Stimulated activated CD4-positive, alpha-beta T cell treated with anti-CD3 and anti-CD28 coated beads, Interleukin-12 subunit alpha, Interleukin-12 subunit beta, amount 100 ng/mL, for 4 hours (primary cell): ENCODE measurements at regions not wholly inside any gene's neighbourhood (a gene's known extent, or its start where the extent isn't known, plus 50 kb on each side); places are given as distances from the start of the nearest gene placed in this dataset.

ENCODE experiments used
- DNase-seq: peaks from one replicate; pipeline ENCODE4 v3.0.0-alpha.2; 2020

DNA sequence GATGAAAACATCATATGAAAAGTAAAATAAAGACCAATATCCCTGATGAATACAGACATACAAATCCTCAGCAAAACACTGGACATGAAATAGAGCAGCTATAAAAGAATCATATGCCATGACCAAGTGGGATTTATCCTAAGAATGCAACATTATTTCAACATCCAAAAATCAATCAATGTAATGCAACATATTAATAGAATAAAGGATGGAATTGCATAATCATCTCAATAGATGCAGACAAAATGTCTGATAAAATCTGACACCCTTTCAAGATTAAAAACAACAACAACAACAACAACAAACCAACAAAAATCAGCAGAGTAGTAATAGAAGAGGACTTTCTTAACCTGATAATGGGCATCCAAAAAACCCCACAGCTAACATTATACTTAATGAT lies 63.8 kb upstream of the IL1R1 start:
- no peak for DNase-seq

DNA sequence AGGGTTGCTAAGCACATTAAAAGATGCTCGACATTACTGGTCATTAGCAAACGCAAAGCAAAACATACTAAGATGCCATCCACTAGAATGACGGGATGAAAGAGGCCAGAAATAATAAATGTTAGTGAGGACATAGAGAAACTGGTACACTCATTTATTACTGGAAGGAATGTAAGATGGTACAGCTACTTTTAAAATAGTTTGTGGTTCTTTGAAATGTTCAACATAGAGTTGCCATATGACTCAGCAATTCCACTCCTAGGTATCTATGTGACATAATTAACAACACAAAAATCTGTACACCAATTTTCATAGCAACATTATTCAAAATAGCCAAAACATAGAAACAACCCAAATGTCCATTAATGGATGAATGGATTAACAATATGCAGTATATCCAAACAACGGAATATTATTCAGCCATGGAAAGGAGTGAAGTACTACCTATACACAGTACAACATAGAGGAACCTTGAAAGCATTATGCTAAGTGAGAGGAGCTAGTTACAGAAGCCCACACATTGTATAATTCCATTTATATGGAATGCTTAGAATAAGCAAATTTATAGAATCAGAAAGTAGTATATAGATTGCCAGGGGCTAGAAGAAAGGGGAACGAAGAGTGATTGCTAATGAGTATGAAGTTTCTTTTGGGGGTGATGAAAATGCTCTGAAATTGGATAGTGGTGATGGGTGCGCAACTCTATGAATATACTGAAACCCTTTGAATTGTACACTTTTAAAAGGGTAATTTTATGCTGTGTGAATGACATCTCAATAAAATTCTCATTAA lies 61.9 kb upstream of the IL1R1 start:
- DNase-seq: no peak

DNA sequence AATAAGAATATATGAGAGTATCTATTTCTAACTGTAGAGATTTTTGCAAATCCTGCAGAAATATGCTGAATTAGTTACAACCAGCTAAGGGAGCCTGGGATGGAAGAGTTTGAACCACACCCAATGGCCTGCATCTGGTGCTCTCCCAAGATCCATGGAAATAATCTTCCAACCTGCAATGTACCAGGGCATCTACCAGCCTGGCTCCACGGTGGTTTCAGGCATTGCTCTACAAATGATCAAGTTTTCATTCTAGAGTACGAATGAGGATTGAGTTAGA lies 61.4 kb upstream of the IL1R1 start:
- no peak for DNase-seq

DNA sequence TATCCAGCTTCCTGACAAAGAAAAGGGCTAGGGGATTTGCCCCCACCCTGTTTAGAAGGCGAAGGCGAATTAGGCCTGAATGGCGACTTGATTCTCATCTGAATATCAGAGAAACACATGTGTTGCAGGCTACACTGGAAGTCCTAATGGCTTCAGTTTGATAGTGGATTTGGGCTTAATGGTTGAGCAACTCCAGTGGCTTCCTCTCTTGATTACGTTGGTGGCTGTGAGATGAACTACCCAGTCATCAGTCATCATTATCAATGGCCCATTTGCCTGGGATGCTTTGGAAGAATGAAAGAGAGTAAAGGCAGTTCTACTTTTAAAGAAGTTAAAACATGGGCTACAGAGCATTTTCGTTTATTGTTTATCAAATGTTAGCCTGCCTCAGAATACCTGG lies 60.9 kb upstream of the IL1R1 start:
- DNase-seq: no peak

DNA sequence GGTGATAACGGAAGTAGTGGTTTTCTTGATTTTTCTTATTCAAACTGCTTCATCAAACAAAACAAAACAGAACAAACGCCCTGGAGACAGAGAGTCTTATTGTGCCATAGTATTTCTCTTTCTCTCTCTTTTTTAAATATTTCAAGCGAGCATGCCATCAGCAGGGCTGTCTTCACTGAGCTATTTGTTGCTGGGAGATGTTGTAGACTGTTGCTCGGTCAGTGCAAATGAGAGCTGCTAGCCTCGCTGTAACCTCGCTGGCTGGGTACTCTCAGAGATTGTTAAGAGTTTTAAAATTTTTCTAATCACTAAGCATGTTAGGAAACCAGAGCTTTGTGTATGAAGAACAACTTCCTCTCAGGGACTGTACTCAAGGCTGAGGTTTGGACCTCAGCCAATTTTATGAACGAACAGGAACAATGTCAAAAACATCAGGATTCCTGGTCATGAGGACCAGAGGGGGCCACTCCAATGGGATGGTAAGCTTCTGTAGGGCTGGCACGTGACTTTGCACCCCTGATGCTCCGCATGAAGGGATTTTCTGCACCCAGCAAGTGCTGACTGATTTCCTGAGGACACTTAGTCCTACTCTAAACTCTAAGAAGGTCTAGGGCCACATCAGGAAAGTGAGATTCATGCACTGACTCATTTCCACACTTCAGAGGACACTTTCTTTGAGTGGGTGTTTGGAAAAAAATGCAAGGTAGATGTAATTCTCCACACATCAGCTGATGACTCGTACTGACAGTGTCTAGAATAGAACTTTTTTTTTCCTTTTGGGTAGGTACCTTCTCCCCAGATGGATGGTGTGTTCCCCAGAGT lies 59.8 kb upstream of the IL1R1 start:
- peak; percentile 40 for DNase-seq

DNA sequence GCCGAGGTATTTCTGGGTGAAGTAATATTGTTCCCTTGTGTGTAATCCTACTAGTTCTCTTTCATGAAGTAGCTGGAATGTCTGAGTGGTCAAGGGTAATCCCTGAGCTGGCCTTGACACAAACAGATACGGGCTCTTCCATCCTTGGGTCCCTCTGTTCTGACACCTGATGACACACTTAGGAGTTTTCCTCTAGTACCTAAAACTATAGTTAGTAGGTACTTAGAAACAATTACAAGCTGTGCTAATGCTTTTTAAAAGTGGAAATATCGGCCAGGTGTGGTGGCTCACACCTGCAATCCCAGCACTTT lies 59.2 kb upstream of the IL1R1 start:
- no peak for DNase-seq

DNA sequence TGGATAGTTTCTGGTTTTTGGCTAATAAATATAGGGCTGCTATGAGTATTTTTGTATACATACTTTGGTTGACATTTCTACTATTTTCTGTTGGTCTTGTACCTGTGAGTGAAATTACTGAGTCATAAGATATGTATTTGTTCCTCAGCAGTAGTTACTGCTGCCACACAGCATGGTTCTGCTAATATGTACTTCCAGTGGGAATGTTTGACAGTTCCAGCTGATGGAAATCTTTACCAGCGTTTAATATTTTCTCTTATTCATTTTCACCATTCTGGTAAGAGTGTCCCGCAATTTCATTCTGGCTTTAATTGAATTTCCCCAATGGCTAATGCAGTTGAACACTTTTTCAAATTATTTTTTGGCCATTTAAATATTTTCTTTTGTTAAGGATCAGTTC lies 57.9 kb upstream of the IL1R1 start:
- no peak for DNase-seq

DNA sequence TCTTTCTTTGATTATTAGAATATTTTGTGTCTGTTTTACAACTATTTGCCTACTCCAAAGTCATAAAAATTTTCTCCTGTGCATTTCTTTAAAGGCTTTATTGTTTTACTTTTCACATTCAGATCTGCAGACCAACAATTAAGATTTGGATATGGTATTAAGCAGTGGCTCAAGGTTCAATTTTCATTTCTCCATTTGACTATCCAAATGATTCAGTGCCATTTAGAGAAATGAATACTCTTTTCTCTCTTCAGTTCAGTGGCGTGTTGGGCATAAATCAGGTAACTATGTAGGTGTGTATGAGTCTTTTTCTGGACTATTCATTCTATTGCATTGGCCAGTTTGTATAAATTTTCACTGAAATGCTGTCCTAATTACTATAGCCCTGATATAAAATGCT lies 57.3 kb upstream of the IL1R1 start:
- no peak for DNase-seq

DNA sequence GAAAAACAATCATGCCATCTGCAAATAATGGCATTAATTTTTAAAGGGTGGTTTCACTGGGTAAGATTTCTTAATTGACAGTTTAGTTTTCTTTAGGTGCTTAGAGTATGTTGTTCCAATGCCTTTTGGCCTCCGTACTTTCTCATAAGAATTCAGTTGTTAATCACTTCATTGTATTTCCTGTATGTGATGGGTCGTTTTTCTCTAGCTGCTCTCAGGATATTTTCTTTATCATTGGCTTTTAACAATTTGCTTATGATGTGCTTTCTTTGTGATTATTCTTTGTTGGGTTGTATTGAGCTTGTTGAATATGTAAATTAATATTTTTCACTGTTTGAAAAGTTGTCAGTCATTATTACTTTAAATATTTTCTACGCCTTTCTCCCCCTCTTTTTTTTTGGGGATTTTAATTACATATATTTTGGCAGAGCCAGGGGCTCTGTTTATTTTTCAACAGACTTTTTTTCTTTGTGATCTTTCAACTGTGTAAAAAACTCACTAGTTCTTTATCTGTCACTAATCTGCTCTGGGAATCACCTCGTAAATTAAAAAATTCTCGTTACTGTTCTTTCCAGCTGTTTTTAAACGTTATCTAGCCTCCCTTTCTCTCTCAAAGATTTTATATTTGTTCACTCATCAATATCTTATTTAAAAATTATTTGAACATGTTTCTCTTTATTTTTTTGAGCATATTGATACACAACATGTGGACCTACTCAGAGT lies 56.2 kb upstream of the IL1R1 start:
- no peak for DNase-seq

DNA sequence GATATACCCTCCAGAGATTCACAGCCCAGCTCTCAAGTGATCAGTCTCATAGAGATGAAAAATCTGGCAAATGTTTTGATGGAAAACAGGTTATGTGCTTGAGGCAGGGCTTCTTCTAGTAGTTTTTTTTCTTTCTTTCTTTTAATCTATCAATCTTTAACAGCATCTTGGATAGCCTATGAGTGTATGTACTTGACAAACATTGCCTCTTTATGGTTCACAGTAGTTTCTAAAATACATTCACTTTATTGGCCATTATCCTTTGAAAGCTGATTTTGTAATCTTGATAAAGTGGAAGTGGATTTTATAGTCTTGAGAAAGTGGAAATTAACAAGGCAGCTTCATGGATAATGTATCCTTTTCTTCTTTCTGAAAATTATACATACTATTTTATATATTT lies 51.4 kb upstream of the IL1R1 start:
- no peak for DNase-seq

DNA sequence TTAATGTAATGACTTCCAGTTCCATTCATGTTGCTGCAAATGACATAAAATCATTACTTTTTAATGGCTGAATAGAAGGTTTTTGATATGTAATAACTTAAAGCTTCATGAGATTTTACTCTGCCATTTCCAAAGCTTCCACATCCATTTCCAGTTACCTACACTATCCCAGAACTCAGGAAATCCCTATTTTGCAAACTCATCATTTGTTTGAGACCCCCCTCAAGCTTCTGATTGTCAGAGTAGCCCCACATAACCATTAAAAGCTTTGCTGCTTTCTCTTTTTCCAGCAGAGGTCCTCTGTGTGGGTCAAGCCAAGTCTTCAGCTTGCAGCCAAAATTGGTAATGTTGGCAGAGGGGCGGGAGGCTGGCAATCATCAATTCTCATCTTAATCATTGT lies 50.6 kb upstream of the IL1R1 start:
- no peak for DNase-seq

DNA sequence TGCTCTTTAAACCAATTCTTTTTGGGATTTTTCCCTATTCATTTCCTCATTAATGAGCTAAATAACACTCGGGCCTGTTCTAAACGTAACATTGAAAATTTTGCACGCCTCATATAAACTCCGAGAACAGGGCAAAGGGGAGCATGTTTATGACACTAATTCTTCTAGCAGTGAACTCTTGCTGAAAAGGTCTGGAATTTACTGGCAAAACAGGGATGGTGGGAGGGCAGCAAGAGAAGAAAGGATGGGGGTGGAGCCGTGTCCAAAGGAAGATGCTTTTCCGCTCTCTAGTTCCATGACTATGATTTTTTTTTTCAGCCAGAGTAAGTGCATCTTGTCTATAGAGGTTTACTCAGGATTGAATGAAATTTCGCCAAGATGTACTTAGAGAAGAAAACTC lies 50.0 kb upstream of the IL1R1 start:
- no peak for DNase-seq
